KOPT-K1 (cell line): ENCODE measurements at regions not wholly inside any gene's neighbourhood (a gene's known extent, or its start where the extent isn't known, plus 50 kb on each side); places are given as distances from the start of the nearest gene placed in this dataset.
"Not testable (repeated sequence)": the region's sequence is repeated elsewhere in the genome, so short reads cannot be mapped to it uniquely, and the experiment has no call there.

Experiments
- H3K27ac ChIP-seq: fragments of 200-600 bp; sonication (generic); 2 replicates; pipeline ENCODE4 v1.5.1; 2016; ENCODE audit warnings: antibody characterized with exemption, mild to moderate bottlenecking, low read depth, low read length; ENCODE audit not compliant: poor library complexity, severe bottlenecking
- H3K36me3 ChIP-seq: fragments of 200-600 bp; sonication (generic); 2 replicates; pipeline ENCODE4 v1.5.1; 2017; ENCODE audit warnings: antibody characterized with exemption, mild to moderate bottlenecking, low read length, moderate library complexity; ENCODE audit not compliant: insufficient read depth
- H3K9me3 ChIP-seq: fragments of 200-600 bp; sonication (generic); 2 replicates; pipeline ENCODE4 v1.5.1; 2017; ENCODE audit warnings: antibody characterized with exemption, low read length, mild to moderate bottlenecking; ENCODE audit not compliant: insufficient read depth, poor library complexity, severe bottlenecking

- Histone ChIP-seq H3K36me3 (no peaks in the 10 kb centered on the region), H3K27ac (no peak overlapping the region), H3K9me3 (no peaks in the 10 kb centered on the region)
Observed at GRCh38 chr14:62451221-62451620, 594.0 kb downstream of the KCNH5 start.

- Histone ChIP-seq H3K9me3 (no peaks in the 10 kb centered on the region), H3K27ac (no peak overlapping the region), H3K36me3 (no peaks in the 10 kb centered on the region)
Observed at GRCh38 chr14:62453226-62453625, 592.0 kb downstream of the KCNH5 start.

DNA sequence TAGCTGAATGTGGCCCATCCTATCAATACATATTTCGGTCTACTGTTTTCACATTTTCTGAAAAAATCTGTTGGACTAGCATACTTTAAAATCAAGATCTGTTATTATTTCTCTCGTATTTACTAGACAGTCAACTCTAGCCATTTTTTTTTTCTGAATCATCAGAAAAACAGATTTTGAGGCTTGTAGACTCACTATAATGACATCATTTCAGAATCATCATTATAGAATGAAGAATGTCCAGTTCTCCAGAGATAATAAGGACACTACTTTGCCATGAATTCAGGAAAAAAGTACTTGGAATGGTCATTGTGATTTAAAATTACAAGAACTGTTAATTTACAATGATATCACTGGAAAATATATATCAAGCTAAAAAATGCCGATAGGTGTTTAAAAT lies 589.8 kb downstream of the KCNH5 start:
- no peaks in the 10 kb centered on the region for H3K9me3 ChIP-seq

DNA sequence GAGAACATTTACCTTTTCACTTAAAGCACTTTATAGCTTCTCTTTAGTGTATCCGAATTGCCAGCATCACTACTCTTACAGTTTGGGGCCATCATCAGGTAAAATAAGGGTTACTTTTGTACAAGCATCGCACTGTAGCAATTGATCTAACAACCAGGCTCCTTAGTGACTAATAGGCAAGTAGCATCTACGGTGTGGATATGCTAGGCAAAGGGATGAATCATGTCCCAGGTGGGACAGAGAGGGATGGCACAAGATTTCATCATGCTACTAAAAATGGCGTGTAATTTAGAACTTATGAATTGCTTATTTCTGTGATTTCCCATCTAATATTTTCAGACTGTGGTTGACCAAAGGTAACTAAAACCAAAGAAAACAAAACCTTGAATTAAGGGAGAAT lies 582.3 kb downstream of the KCNH5 start:
- Histone ChIP-seq H3K36me3 (no peaks in the 10 kb centered on the region), H3K27ac (no peak overlapping the region), H3K9me3 (no peaks in the 10 kb centered on the region)

More for the DNA sequence above, 589.8 kb downstream of the KCNH5 start:
- no peaks in the 10 kb centered on the region for H3K36me3 ChIP-seq
- no peak overlapping the region for H3K27ac ChIP-seq

- Histone ChIP-seq H3K27ac (no peak overlapping the region), H3K9me3 (no peaks in the 10 kb centered on the region), H3K36me3 (no peaks in the 10 kb centered on the region)
Observed at GRCh38 chr14:62468946-62469345, 576.3 kb downstream of the KCNH5 start.

DNA sequence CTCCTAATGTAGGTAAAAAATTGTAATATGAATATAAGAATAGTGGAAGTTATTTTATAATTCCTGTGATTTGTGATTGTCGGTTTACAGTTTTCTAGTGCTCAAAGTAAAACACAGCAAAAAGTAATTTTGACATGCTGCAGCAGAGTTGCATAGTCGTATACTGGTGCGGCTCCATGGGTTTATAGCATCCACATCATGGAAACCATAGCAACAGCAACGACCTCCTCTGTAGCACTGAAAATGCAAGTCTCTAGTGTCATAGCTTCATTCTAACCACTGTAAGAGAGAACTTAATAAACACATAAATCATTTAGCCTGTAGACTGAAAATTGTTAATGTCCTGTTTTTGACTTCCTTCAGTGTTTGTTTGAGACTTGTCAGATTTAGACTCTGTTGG lies 574.3 kb downstream of the KCNH5 start:
- Histone ChIP-seq H3K9me3 (no peaks in the 10 kb centered on the region), H3K36me3 (no peaks in the 10 kb centered on the region)

GRCh38 chr14:62491146-62491545 lies 554.1 kb downstream of the KCNH5 start:
- Histone ChIP-seq H3K9me3 (no peaks in the 10 kb centered on the region), H3K36me3 (no peaks in the 10 kb centered on the region), H3K27ac (no peak overlapping the region)

More for the DNA sequence above, 574.3 kb downstream of the KCNH5 start:
- H3K27ac ChIP-seq = no peak overlapping the region

- H3K9me3 ChIP-seq = peaks cover 16% of the 10 kb centered on the region
- H3K36me3 ChIP-seq = no peaks in the 10 kb centered on the region
- no peak overlapping the region for H3K27ac ChIP-seq
Observed at GRCh38 chr14:62497708-62498107, 547.5 kb downstream of the KCNH5 start.

DNA sequence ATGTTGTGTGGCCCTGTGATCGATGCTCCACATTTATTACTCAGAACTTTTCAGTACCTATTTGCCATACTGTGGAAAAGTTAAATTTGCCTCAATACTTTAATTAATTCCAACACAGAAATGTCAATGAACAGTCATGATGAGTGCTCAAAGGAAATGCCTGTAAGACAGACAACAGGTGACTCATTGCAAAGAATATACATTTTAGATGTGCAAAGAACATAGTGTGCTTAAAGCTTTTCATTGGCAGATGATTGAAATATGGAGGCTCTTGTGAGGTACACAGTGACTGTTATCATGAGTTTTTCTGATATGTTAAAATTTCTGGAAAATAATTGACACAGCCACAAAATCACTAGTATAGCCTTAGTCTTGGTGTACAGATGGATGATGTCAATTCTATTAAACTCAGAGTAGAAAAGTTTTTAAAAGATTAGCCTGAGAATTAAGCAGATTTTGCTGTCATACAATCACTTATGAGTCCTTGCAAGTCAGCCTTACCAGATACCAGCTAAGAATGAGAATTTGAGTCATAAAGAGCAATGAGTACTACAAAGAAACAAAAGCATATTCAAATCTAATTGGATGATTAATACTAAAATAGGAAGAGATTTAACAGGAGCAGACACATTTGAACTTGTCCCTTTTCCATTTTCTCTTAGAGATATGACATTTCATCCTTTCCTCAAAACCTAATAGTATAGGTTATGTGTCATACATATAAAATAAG lies 544.1 kb downstream of the KCNH5 start:
- Histone ChIP-seq H3K9me3 (peaks cover 16% of the 10 kb centered on the region), H3K36me3 (no peaks in the 10 kb centered on the region), H3K27ac (no peak overlapping the region)

- H3K9me3 ChIP-seq = no peaks in the 10 kb centered on the region
- no peaks in the 10 kb centered on the region for H3K36me3 ChIP-seq
- H3K27ac ChIP-seq = no peak overlapping the region
Observed at GRCh38 chr14:62505045-62505444, 540.2 kb downstream of the KCNH5 start.

GRCh38 chr14:62521309-62521708 lies 523.9 kb downstream of the KCNH5 start:
- not testable (repeated sequence) for H3K27ac ChIP-seq, H3K36me3 ChIP-seq, H3K9me3 ChIP-seq

- H3K9me3 ChIP-seq = no peaks in the 10 kb centered on the region
- H3K27ac ChIP-seq = no peak overlapping the region
- H3K36me3 ChIP-seq = no peaks in the 10 kb centered on the region
Observed at GRCh38 chr14:62528296-62528695, 517.0 kb downstream of the KCNH5 start.

- H3K9me3 ChIP-seq = no peaks in the 10 kb centered on the region
- H3K27ac ChIP-seq = no peak overlapping the region
- no peaks in the 10 kb centered on the region for H3K36me3 ChIP-seq
Observed at GRCh38 chr14:62532181-62532580, 513.1 kb downstream of the KCNH5 start.

GRCh38 chr14:62546862-62547474 lies 498.3 kb downstream of the KCNH5 start:
- H3K36me3 ChIP-seq = no peaks in the 10 kb centered on the region
- no peak overlapping the region for H3K27ac ChIP-seq
- no peaks in the 10 kb centered on the region for H3K9me3 ChIP-seq

DNA sequence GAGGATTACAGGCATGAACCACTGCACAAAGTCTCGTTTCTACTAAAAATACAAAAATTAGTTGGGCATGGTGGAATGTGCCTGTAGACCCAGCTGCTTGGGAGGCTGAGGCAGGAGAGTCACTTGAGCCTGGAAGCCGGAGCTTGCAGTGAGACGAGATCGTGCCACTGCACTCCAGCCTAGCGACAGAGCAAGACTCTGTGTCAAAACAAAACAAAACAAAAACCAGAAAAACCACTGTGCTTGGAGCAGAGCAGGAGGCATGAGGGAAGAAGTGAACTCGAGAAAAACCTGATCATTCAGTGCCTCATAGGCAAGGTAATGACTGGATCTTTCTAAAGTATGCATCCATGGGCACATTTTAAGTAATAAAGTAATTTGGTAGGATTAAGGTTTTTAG lies 487.8 kb downstream of the KCNH5 start:
- Histone ChIP-seq H3K36me3 (no peaks in the 10 kb centered on the region), H3K27ac (no peak overlapping the region), H3K9me3 (no peaks in the 10 kb centered on the region)

DNA sequence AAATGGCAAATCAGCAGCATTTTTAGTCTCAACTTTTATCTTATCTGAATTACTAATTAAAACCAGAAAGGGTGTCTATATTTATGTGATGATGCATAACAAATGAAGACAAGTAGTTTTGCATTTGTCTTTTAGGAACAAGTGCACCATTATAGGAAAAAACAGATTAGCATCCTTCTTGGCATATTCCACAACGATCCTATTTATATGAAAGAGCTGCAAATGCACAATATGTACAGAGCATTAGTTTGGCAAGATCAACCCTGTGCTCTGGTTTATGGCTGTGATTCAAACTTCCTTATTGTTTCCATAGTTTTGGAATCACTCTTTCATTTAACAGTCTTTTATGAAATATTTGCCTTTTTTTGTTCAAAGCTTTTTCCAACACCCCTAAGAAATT lies 486.8 kb downstream of the KCNH5 start:
- Histone ChIP-seq H3K36me3 (no peaks in the 10 kb centered on the region), H3K27ac (no peak overlapping the region), H3K9me3 (no peaks in the 10 kb centered on the region)
